ENCODE measurements at regions not wholly inside any gene's neighbourhood (a gene's known extent, or its start where the extent isn't known, plus 50 kb on each side); places are given as distances from the start of the nearest gene placed in this dataset.

- TF ChIP-seq, protein P1, sequence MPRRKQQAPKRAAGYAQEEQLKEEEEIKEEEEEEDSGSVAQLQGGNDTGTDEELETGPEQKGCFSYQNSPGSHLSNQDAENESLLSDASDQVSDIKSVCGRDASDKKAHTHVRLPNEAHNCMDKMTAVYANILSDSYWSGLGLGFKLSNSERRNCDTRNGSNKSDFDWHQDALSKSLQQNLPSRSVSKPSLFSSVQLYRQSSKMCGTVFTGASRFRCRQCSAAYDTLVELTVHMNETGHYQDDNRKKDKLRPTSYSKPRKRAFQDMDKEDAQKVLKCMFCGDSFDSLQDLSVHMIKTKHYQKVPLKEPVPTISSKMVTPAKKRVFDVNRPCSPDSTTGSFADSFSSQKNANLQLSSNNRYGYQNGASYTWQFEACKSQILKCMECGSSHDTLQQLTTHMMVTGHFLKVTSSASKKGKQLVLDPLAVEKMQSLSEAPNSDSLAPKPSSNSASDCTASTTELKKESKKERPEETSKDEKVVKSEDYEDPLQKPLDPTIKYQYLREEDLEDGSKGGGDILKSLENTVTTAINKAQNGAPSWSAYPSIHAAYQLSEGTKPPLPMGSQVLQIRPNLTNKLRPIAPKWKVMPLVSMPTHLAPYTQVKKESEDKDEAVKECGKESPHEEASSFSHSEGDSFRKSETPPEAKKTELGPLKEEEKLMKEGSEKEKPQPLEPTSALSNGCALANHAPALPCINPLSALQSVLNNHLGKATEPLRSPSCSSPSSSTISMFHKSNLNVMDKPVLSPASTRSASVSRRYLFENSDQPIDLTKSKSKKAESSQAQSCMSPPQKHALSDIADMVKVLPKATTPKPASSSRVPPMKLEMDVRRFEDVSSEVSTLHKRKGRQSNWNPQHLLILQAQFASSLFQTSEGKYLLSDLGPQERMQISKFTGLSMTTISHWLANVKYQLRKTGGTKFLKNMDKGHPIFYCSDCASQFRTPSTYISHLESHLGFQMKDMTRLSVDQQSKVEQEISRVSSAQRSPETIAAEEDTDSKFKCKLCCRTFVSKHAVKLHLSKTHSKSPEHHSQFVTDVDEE (CRISPR knock-in tag; IDR thresholded peaks at IDR 0.05): no peak
- TF ChIP-seq ZC3H10 (CRISPR knock-in tag; IDR thresholded peaks at IDR 0.05) (no peak), ESRRG (CRISPR knock-in tag; IDR thresholded peaks at IDR 0.05) (no peak), TOX (CRISPR knock-in tag; IDR thresholded peaks at IDR 0.05; ENCODE audit: borderline replicate concordance) (no peak), ISL1 (CRISPR knock-in tag; IDR thresholded peaks at IDR 0.05) (no peak), CSRNP3 (CRISPR knock-in tag; IDR thresholded peaks at IDR 0.05) (no peak)
These were observed 59.9 kb downstream of the MRPL32 start (continued) for GRCh38 chr7:42991913-42992591.

DNA sequence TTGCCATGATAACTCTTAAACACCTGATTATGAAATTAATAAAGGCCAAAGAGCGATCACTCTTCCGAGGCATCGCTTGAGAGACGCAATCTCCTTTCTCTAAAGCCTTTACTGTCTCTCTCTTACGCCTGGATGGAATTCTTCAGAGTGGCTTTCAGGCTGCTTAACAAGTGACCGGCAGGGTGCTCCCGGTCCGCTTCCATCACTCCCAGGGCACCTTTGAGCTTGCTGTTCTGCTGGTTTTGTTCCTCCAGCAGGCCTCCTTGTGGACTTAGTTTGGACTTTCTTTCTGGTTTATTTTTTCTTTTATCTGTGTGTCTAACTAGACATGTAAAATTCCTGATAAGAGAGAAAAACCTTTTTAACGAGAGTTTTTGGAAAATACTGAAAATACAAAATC lies 60.9 kb downstream of the MRPL32 start:
- ATAC-seq: 0 out of 3 replicates have a peak, but pooled peaks have one; percentile 28
- no peak for TF ChIP-seq ZNF565 (CRISPR knock-in tag; conservative IDR thresholded peaks at IDR 0.05; ENCODE audit: low read depth)
- no peak for TF ChIP-seq CREB5 (CRISPR knock-in tag; IDR thresholded peaks at IDR 0.05; ENCODE audit: low read depth)
- TF ChIP-seq TCF4 (CRISPR knock-in tag; IDR thresholded peaks at IDR 0.05; ENCODE audit: borderline replicate concordance): no peak
- TF ChIP-seq ARNTL (CRISPR knock-in tag; IDR thresholded peaks at IDR 0.05; ENCODE audit: borderline replicate concordance, low read depth): no peak
- TF ChIP-seq SNAI2 (CRISPR knock-in tag; IDR thresholded peaks at IDR 0.05): no peak
- TF ChIP-seq ZFP3 (CRISPR knock-in tag; IDR thresholded peaks at IDR 0.05): no peak
- no peak for TF ChIP-seq OSR1 (CRISPR knock-in tag; IDR thresholded peaks at IDR 0.05)
- no peak for TF ChIP-seq ZC3H10 (CRISPR knock-in tag; IDR thresholded peaks at IDR 0.05)
- no peak for TF ChIP-seq ZFP30 (CRISPR knock-in tag; IDR thresholded peaks at IDR 0.05)
- TF ChIP-seq PPARA (CRISPR knock-in tag; IDR thresholded peaks at IDR 0.05; ENCODE audit: borderline replicate concordance): no peak
- no peak for TF ChIP-seq GLIS3 (CRISPR knock-in tag; IDR thresholded peaks at IDR 0.05)
- no peak for TF ChIP-seq ZNF8 (CRISPR knock-in tag; IDR thresholded peaks at IDR 0.05)
- no peak for TF ChIP-seq ZNF70 (CRISPR knock-in tag; IDR thresholded peaks at IDR 0.05)
- TF ChIP-seq, protein P1 (CRISPR knock-in tag; IDR thresholded peaks at IDR 0.05): no peak
- TF ChIP-seq CSDC2 (CRISPR knock-in tag; IDR thresholded peaks at IDR 0.05): no peak
- TF ChIP-seq BACH2 (CRISPR knock-in tag; IDR thresholded peaks at IDR 0.05; ENCODE audit: borderline replicate concordance): no peak
- TF ChIP-seq ISL1 (CRISPR knock-in tag; IDR thresholded peaks at IDR 0.05): no peak
- no peak for TF ChIP-seq TOX (CRISPR knock-in tag; IDR thresholded peaks at IDR 0.05; ENCODE audit: borderline replicate concordance)
- TF ChIP-seq ESRRG (CRISPR knock-in tag; IDR thresholded peaks at IDR 0.05): no peak
- TF ChIP-seq, protein P2, sequence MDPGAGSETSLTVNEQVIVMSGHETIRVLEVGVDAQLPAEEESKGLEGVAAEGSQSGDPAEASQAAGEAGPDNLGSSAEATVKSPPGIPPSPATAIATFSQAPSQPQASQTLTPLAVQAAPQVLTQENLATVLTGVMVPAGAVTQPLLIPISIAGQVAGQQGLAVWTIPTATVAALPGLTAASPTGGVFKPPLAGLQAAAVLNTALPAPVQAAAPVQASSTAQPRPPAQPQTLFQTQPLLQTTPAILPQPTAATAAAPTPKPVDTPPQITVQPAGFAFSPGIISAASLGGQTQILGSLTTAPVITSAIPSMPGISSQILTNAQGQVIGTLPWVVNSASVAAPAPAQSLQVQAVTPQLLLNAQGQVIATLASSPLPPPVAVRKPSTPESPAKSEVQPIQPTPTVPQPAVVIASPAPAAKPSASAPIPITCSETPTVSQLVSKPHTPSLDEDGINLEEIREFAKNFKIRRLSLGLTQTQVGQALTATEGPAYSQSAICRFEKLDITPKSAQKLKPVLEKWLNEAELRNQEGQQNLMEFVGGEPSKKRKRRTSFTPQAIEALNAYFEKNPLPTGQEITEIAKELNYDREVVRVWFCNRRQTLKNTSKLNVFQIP (CRISPR knock-in tag; IDR thresholded peaks at IDR 0.05; ENCODE audit: borderline replicate concordance, low read depth): no peak
